ENCODE measurements at regions not wholly inside any gene's neighbourhood (a gene's known extent, or its start where the extent isn't known, plus 50 kb on each side); places are given as distances from the start of the nearest gene placed in this dataset.

DNA sequence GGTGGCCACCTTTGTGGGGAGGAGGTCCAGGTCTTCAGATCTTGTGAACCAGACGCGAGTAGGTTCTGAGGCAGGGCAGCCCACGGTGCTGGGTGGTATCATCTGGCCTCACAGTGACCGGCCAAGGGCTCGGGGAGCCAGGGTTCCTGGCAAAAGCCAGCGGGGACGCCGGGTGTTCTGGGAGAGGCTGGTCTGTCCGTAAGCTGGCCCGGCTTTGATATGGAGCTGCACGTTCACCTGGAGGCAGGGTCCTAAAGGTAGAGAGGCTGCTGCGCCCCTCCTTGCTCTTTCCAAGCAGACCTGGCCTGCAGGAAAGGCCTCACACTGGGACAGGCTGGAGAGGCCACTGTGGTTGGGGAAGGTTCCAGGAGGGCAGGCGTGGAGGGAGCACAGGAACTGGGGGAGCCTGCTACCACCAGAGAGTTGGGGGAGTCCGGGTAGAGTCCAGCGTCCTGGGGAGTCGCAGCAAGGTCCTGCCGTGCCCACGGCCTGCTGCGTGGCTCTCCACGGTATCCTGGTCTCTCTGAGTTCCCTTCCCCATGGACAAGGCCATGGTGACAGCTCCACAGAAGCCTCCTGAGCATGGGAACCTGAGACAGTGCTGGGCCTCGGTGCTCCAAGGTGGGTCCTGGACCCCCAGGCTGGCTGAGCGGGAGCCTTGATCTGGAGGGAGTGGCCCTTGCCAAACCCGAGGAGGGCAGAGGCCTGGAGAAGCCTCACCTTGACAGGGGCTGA lies 452.4 kb upstream of the B3GAT1 start:
- no peaks in the 10 kb centered on the region for H3F3A ChIP-seq (ENCODE audit: insufficient read depth, low read depth)
- H3K79me2 ChIP-seq (ENCODE audit: low read depth): no peaks in the 10 kb centered on the region
- intact Hi-C loops (cut with micrococcal nuclease; ENCODE audit: unreplicated experiment): no loop called here
- ChIA-PET POLR2A (ENCODE audit: unreplicated experiment) (no interaction called here), CTCF (no interaction called here)
- no peak overlapping the region for H3K27ac ChIP-seq
- no peak overlapping the region for H2AFZ ChIP-seq
- no peaks in the 10 kb centered on the region for H4K20me1 ChIP-seq (ENCODE audit: insufficient read depth)
- TF ChIP-seq, protein P1, sequence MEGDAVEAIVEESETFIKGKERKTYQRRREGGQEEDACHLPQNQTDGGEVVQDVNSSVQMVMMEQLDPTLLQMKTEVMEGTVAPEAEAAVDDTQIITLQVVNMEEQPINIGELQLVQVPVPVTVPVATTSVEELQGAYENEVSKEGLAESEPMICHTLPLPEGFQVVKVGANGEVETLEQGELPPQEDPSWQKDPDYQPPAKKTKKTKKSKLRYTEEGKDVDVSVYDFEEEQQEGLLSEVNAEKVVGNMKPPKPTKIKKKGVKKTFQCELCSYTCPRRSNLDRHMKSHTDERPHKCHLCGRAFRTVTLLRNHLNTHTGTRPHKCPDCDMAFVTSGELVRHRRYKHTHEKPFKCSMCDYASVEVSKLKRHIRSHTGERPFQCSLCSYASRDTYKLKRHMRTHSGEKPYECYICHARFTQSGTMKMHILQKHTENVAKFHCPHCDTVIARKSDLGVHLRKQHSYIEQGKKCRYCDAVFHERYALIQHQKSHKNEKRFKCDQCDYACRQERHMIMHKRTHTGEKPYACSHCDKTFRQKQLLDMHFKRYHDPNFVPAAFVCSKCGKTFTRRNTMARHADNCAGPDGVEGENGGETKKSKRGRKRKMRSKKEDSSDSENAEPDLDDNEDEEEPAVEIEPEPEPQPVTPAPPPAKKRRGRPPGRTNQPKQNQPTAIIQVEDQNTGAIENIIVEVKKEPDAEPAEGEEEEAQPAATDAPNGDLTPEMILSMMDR (conservative IDR thresholded peaks at IDR 0.05): no peak
- TF ChIP-seq EZH2 (IDR thresholded peaks at IDR 0.05; ENCODE audit: low read depth): no peak
- no TSS peak for BruUV-seq (replicated peaks)
- H3K27me3 ChIP-seq (ENCODE audit: insufficient read depth, low read depth): peaks cover 41% of the 10 kb centered on the region
- peaks cover 3% of the 10 kb centered on the region; the same call in 1 of the 2 replicates for H3K9me3 ChIP-seq (ENCODE audit: insufficient read depth, low read depth)
- H3K4me2 ChIP-seq: no peak overlapping the region
- no peaks in the 10 kb centered on the region for H3K9me2 ChIP-seq (ENCODE audit: insufficient read depth)
- H3K4me1 ChIP-seq (replicated peaks; ENCODE audit: insufficient read depth): no peaks in the 10 kb centered on the region
- no peak overlapping the region for H3K4me3 ChIP-seq
- no peaks in the 10 kb centered on the region for H3K36me3 ChIP-seq (ENCODE audit: low read depth)
- DNase-seq: no peak

DNA sequence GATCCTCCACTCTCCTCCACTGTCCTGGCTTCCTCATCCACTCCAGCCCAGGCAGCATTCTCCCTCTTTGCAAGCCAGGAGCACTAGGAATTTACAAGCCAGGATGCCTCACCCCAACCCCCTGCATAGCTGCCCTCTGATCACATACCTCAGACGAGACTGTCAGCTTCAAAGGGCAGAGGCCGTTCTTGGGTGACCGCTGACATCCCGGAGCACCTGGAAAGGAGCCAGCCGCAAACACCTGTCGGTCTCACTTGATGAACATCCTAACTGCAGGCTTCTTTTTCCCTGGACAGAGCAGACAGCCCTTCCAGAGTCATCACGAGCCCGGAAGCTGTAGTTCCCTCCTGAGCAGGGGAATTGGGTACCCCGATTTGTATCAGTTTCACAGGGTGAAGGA lies 451.3 kb upstream of the B3GAT1 start:
- H3K79me2 ChIP-seq (ENCODE audit: low read depth): no peaks in the 10 kb centered on the region
- peaks cover 44% of the 10 kb centered on the region for H3K27me3 ChIP-seq (ENCODE audit: insufficient read depth, low read depth)
- no peak overlapping the region for H3K27ac ChIP-seq
- H4K20me1 ChIP-seq (ENCODE audit: insufficient read depth): no peaks in the 10 kb centered on the region
- H3K4me2 ChIP-seq: no peak overlapping the region
- H3K4me1 ChIP-seq (replicated peaks; ENCODE audit: insufficient read depth): no peaks in the 10 kb centered on the region
- H2AFZ ChIP-seq: no peak overlapping the region
- CTCF ChIA-PET: no interaction called here
- no peak overlapping the region for H3K4me3 ChIP-seq
- H3K9me3 ChIP-seq (ENCODE audit: insufficient read depth, low read depth): no peaks in the 10 kb centered on the region
- no peak for TF ChIP-seq EZH2 (IDR thresholded peaks at IDR 0.05; ENCODE audit: low read depth)
- TF ChIP-seq, protein P1 (conservative IDR thresholded peaks at IDR 0.05): no peak
- no peaks in the 10 kb centered on the region for H3K9me2 ChIP-seq (ENCODE audit: insufficient read depth)
- H3K36me3 ChIP-seq (ENCODE audit: low read depth): no peaks in the 10 kb centered on the region
- intact Hi-C loops (cut with micrococcal nuclease; ENCODE audit: unreplicated experiment): no loop called here
- no peak for DNase-seq
- no TSS peak for BruUV-seq (replicated peaks)
- POLR2A ChIA-PET (ENCODE audit: unreplicated experiment): no interaction called here
- no peaks in the 10 kb centered on the region for H3F3A ChIP-seq (ENCODE audit: insufficient read depth, low read depth)

DNA sequence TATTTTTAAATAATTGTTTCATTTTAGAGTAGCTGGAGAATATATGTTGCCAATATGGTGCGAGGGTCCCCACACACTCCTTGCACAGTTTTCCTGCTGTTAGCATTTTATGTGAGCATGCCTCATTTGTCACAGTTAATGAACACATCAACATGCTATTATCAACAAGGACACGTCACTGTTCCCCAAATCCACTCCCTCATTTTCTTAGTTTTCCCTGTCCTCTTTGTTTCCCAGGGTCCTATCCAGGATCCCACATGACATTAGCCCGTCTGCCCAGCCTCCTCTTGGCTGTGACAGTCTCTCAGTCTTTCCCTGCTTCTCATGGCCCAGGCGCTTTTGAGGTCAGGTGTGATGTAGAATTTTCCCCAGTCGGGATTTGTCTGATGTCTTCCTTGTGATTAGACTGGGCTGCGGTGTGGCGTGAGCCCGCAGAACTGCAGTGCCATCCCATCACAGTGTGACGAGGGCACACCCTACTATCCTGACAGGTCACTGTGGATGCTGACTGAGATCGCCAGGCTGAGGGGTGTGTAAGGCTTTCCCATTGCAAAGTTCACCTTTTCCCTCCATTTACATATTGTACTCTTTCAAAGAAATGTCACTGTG lies 450.6 kb upstream of the B3GAT1 start:
- H3K36me3 ChIP-seq (ENCODE audit: low read depth): no peaks in the 10 kb centered on the region
- no peak overlapping the region for H3K27ac ChIP-seq
- H3K9me3 ChIP-seq (ENCODE audit: insufficient read depth, low read depth): no peaks in the 10 kb centered on the region
- ChIA-PET POLR2A (ENCODE audit: unreplicated experiment) (no interaction called here), CTCF (no interaction called here)
- no peaks in the 10 kb centered on the region for H3K9me2 ChIP-seq (ENCODE audit: insufficient read depth)
- no peaks in the 10 kb centered on the region for H3K4me1 ChIP-seq (replicated peaks; ENCODE audit: insufficient read depth)
- BruUV-seq (replicated peaks): no TSS peak
- H3K4me2 ChIP-seq: no peak overlapping the region
- H3K79me2 ChIP-seq (ENCODE audit: low read depth): no peaks in the 10 kb centered on the region
- TF ChIP-seq EZH2 (IDR thresholded peaks at IDR 0.05; ENCODE audit: low read depth): no peak
- TF ChIP-seq, protein P1 (conservative IDR thresholded peaks at IDR 0.05): no peak
- intact Hi-C loops (cut with micrococcal nuclease; ENCODE audit: unreplicated experiment): no loop called here
- peaks cover 43% of the 10 kb centered on the region for H3K27me3 ChIP-seq (ENCODE audit: insufficient read depth, low read depth)
- H4K20me1 ChIP-seq (ENCODE audit: insufficient read depth): no peaks in the 10 kb centered on the region
- no peak for DNase-seq
- no peaks in the 10 kb centered on the region for H3F3A ChIP-seq (ENCODE audit: insufficient read depth, low read depth)
- no peak overlapping the region for H3K4me3 ChIP-seq
- no peak overlapping the region for H2AFZ ChIP-seq
